ENCODE measurements at regions not wholly inside any gene's neighbourhood (a gene's known extent, or its start where the extent isn't known, plus 50 kb on each side); places are given as distances from the start of the nearest gene placed in this dataset.

- Histone ChIP-seq H3K4me1 (ENCODE audit: control insufficient read depth, extremely low read depth, insufficient read depth, low read length) (no peaks in the 10 kb centered on the region), H3K36me3 (ENCODE audit: control insufficient read depth in 2 of 2, extremely low read depth in 1 of 2, insufficient read depth in 2 of 2, low read length in 2 of 2) (no peaks in the 10 kb centered on the region), H3K4me2 (ENCODE audit: insufficient read depth, low read length) (no peak overlapping the region), H3K9me3 (replicated peaks; ENCODE audit: control insufficient read depth, insufficient read depth, low read length) (no peaks in the 10 kb centered on the region), H3K79me2 (ENCODE audit: control insufficient read depth, insufficient read depth, low read length) (no peaks in the 10 kb centered on the region), H3K9me1 (replicated peaks; ENCODE audit: control insufficient read depth, extremely low read depth, insufficient read depth, low read length) (no peaks in the 10 kb centered on the region), H4K20me1 (replicated peaks; ENCODE audit: control insufficient read depth, extremely low read depth, insufficient read depth, low read length) (no peaks in the 10 kb centered on the region), H3K27me3 (ENCODE audit: control insufficient read depth in 2 of 2, insufficient read depth in 2 of 2, low read length in 2 of 2) (no peaks in the 10 kb centered on the region), H2AFZ (ENCODE audit: low read depth, low read length) (no peak overlapping the region), H3K4me3 (replicated peaks in 1 of 3; ENCODE audit: insufficient read depth in 1 of 3, low read depth in 1 of 3, low read length in 3 of 3) (no peak overlapping the region), H3K27ac (ENCODE audit: insufficient read depth, low read depth, low read length) (no peak overlapping the region), H3K9ac (replicated peaks; ENCODE audit: extremely low read depth, insufficient read depth, low read length) (no peak overlapping the region)
- FAIRE-seq = no peak
- CTCF ChIA-PET = no interaction called here
- intact Hi-C loops (cut with micrococcal nuclease) (no loop called here), dilution Hi-C loops (cut with MboI; ENCODE audit: extremely low pct_ligation_motif_present, low sequenced_read_pairs) (no loop called here)
- POLR2A ChIA-PET = no interaction called here
- no peak for DNase-seq (ENCODE audit: low read depth, low spot score)
- no TSS peak for BruUV-seq (replicated peaks)
- no peak for TF ChIP-seq EZH2 (IDR thresholded peaks at IDR 0.05; ENCODE audit: borderline replicate concordance, low read depth, low read length, severe bottlenecking)
- TF ChIP-seq, protein P1, sequence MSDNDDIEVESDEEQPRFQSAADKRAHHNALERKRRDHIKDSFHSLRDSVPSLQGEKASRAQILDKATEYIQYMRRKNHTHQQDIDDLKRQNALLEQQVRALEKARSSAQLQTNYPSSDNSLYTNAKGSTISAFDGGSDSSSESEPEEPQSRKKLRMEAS (IDR thresholded peaks at IDR 0.05; ENCODE audit: insufficient read depth, insufficient read length) = no peak
- TF ChIP-seq GATA2 (IDR thresholded peaks at IDR 0.05; ENCODE audit: insufficient read depth, insufficient read length, low read depth, low read length) = no peak
- no peak for TF ChIP-seq POLR2A (IDR thresholded peaks at IDR 0.05; ENCODE audit: low read depth, low read length)
- TF ChIP-seq MYC (IDR thresholded peaks at IDR 0.05; ENCODE audit: low read depth, low read length) = no peak
- no peak for TF ChIP-seq JUN (IDR thresholded peaks at IDR 0.05; ENCODE audit: borderline replicate concordance, insufficient read depth, insufficient read length, low read depth)
- TF ChIP-seq CTCF (IDR thresholded peaks at IDR 0.05; ENCODE audit: extremely low read depth in 1 of 2, insufficient read depth in 1 of 2, low read depth in 1 of 2, low read length in 2 of 2) = no peak
Measured at GRCh38 chr6:23339268-23339667, 769.9 kb downstream of the HDGFL1 start.

DNA sequence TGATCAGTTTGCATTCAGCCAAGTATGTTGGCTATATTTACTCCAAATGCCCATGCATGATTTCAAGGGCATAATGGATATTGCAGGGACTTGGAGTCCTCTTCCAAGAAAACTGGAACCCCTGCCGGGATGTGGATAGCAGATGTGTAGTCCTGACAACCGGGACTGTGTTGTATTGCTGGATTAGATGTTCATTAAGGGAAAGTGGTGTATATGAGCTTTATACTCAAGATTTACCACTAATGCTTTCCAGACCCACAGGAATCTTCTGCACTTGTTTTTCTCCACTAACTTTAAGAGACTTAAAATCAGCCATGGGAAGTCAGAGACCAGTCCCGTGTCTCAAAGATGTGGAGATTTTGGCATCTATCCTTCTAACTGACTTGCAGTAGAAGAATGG lies 770.9 kb downstream of the HDGFL1 start:
- no peak overlapping the region for H3K4me3 ChIP-seq (replicated peaks in 1 of 3; ENCODE audit: insufficient read depth in 1 of 3, low read depth in 1 of 3, low read length in 3 of 3)
- CTCF ChIA-PET = no interaction called here
- no peak overlapping the region for H3K9ac ChIP-seq (replicated peaks; ENCODE audit: extremely low read depth, insufficient read depth, low read length)
- dilution Hi-C loops (cut with MboI; ENCODE audit: extremely low pct_ligation_motif_present, low sequenced_read_pairs) = no loop called here
- no peak overlapping the region for H2AFZ ChIP-seq (ENCODE audit: low read depth, low read length)
- H4K20me1 ChIP-seq (replicated peaks; ENCODE audit: control insufficient read depth, extremely low read depth, insufficient read depth, low read length) = no peaks in the 10 kb centered on the region
- H3K9me1 ChIP-seq (replicated peaks; ENCODE audit: control insufficient read depth, extremely low read depth, insufficient read depth, low read length) = no peaks in the 10 kb centered on the region
- H3K36me3 ChIP-seq (ENCODE audit: control insufficient read depth in 2 of 2, extremely low read depth in 1 of 2, insufficient read depth in 2 of 2, low read length in 2 of 2) = no peaks in the 10 kb centered on the region
- no peak overlapping the region for H3K27ac ChIP-seq (ENCODE audit: insufficient read depth, low read depth, low read length)
- POLR2A ChIA-PET = no interaction called here
- no peak overlapping the region for H3K4me2 ChIP-seq (ENCODE audit: insufficient read depth, low read length)
- no peaks in the 10 kb centered on the region for H3K27me3 ChIP-seq (ENCODE audit: control insufficient read depth in 2 of 2, insufficient read depth in 2 of 2, low read length in 2 of 2)
- DNase-seq (ENCODE audit: low read depth, low spot score) = no peak
- no peaks in the 10 kb centered on the region for H3K4me1 ChIP-seq (ENCODE audit: control insufficient read depth, extremely low read depth, insufficient read depth, low read length)
- BruUV-seq (replicated peaks) = no TSS peak
- H3K79me2 ChIP-seq (ENCODE audit: control insufficient read depth, insufficient read depth, low read length) = no peaks in the 10 kb centered on the region
- no peak for TF ChIP-seq POLR2AphosphoS5 (IDR thresholded peaks at IDR 0.05; ENCODE audit: insufficient read depth, low read depth, low read length)
- TF ChIP-seq MYC (IDR thresholded peaks at IDR 0.05; ENCODE audit: low read depth, low read length) = no peak
- TF ChIP-seq, protein P1 (IDR thresholded peaks at IDR 0.05; ENCODE audit: insufficient read depth, insufficient read length) = no peak
- no peak for TF ChIP-seq CTCF (IDR thresholded peaks at IDR 0.05; ENCODE audit: extremely low read depth in 1 of 2, insufficient read depth in 1 of 2, low read depth in 1 of 2, low read length in 2 of 2)
- TF ChIP-seq FOS (IDR thresholded peaks at IDR 0.05; ENCODE audit: borderline replicate concordance, insufficient read depth, low read length) = no peak
- no peak for TF ChIP-seq EZH2 (IDR thresholded peaks at IDR 0.05; ENCODE audit: borderline replicate concordance, low read depth, low read length, severe bottlenecking)
- no peak for TF ChIP-seq GATA2 (IDR thresholded peaks at IDR 0.05; ENCODE audit: insufficient read depth, insufficient read length, low read depth, low read length)
- H3K9me3 ChIP-seq (replicated peaks; ENCODE audit: control insufficient read depth, insufficient read depth, low read length) = no peaks in the 10 kb centered on the region
- no peak for FAIRE-seq
- intact Hi-C loops (cut with micrococcal nuclease) = no loop called here
